HepG2 (cell line): ENCODE measurements at regions not wholly inside any gene's neighbourhood (a gene's known extent, or its start where the extent isn't known, plus 50 kb on each side); places are given as distances from the start of the nearest gene placed in this dataset.
A peak's percentile ranks its signal among the peaks of the same experiment; 100 is the strongest.
"Not testable (repeated sequence)": the region's sequence is repeated elsewhere in the genome, so short reads cannot be mapped to it uniquely, and the experiment has no call there.

Source experiments
- ATAC-seq: fragments of 200-7000 bp; cut with Tn5 transposase; 3 replicates; pipeline ENCODE4 v1.9.1; 2020; ENCODE audit warnings: mild to moderate bottlenecking, moderate library complexity
- BruUV-seq: library from RNA; stranded (reverse); fragments of 400-500 nt; replicated peaks from 2 replicates; lab custom pipeline; 2021; lab: Mats Ljungman, UMichigan
- CTCF ChIA-PET: fragments of 300-600 bp; formaldehyde crosslinking; extraction: SDS; loops from one replicate; lab custom pipeline; 2021; ENCODE audit warnings: low total read pairs, inconsistent platforms, low intra/inter-chr PET ratio; lab: Yijun Ruan, JAX
- POLR2A ChIA-PET: fragments of 350-600 bp; sonication (Branson Sonifier 250); formaldehyde crosslinking; loops from one replicate; lab custom pipeline; 2020; ENCODE audit warnings: antibody characterized with exemption, inconsistent platforms; lab: Yijun Ruan, JAX
- DNase-seq: peaks from one replicate; pipeline ENCODE4 v3.0.0-alpha.2; 2015; ENCODE audit warnings: low spot score
- FAIRE-seq: peaks from 3 replicates; lab custom pipeline; 2011; peaks lifted over from hg19 to GRCh38; lab: Jason Lieb, UNC
- H2AFZ ChIP-seq: one replicate; pipeline ENCODE4 v1.6.1; 2011; ENCODE audit warnings: low read length, inconsistent platforms
- H3K27ac ChIP-seq: fragments of 300-600 bp; 3 replicates; pipeline ENCODE4 v1.8.0; 2011; ENCODE audit warnings: mixed run types, mild to moderate bottlenecking, mixed read lengths, low read length, inconsistent platforms; ENCODE audit not compliant: insufficient read depth; ENCODE audit errors: extremely low read length
- H3K27me3 ChIP-seq, 2 experiments: fragments of 200-600 bp in 1 of 2; 2 replicates in 1 of 2; 3 replicates in 1 of 2; pipeline versions ENCODE4 v1.6.0 to v1.8.0; 2011; ENCODE audit warnings: low read length in 2 of 2, mild to moderate bottlenecking in 2 of 2, moderate library complexity in 2 of 2, inconsistent platforms in 1 of 2; ENCODE audit not compliant: insufficient read depth in 2 of 2, control insufficient read depth in 1 of 2
- H3K36me3 ChIP-seq, 2 experiments: fragments of 200-600 bp in 1 of 2; replicated peaks in 1 of 2; 2 replicates in 1 of 2; 3 replicates in 1 of 2; pipeline versions ENCODE4 v1.5.1 to v1.8.0; 2011; ENCODE audit warnings: low read length in 2 of 2, inconsistent platforms in 1 of 2; ENCODE audit not compliant: insufficient read depth in 2 of 2, control insufficient read depth in 1 of 2
- H3K4me1 ChIP-seq: 2 replicates; pipeline ENCODE4 v1.5.1; 2012; ENCODE audit warnings: low read length, inconsistent platforms; ENCODE audit not compliant: insufficient read depth
- H3K4me2 ChIP-seq: 2 replicates; pipeline ENCODE4 v1.6.0; 2011; ENCODE audit warnings: low read depth, low read length, inconsistent platforms
- H3K4me3 ChIP-seq, 3 experiments: fragments of 200-600 bp in 1 of 3; sonication (generic), shearing (Covaris generic) in 1 of 3; replicated peaks in 1 of 3; 2 replicates each; pipeline ENCODE4 v1.5.1; 2011 to 2016; ENCODE audit warnings: low read length in 3 of 3, inconsistent platforms in 2 of 3, low read depth in 2 of 3, mild to moderate bottlenecking in 2 of 3, control low read depth in 1 of 3, mixed read lengths in 1 of 3; ENCODE audit not compliant: insufficient read depth in 1 of 3
- H3K79me2 ChIP-seq: one replicate; pipeline ENCODE4 v1.6.1; 2011; ENCODE audit warnings: low read length, inconsistent platforms; ENCODE audit not compliant: insufficient read depth
- H3K9ac ChIP-seq: 2 replicates; pipeline ENCODE4 v1.6.0; 2011; ENCODE audit warnings: mild to moderate bottlenecking, low read depth, low read length, inconsistent platforms; ENCODE audit not compliant: insufficient read depth
- H3K9me3 ChIP-seq: 2 replicates; pipeline ENCODE4 v1.5.1; 2012; ENCODE audit warnings: mild to moderate bottlenecking, low read length
- H4K20me1 ChIP-seq: 2 replicates; pipeline ENCODE4 v1.6.0; 2011; ENCODE audit warnings: inconsistent platforms, mild to moderate bottlenecking, low read length, moderate library complexity; ENCODE audit not compliant: insufficient read depth
- CTCF ChIP-seq: sonication (generic); formaldehyde crosslinking; IDR thresholded peaks from 2 replicates; pipeline ENCODE4 v1.5.0; 2020; ENCODE audit warnings: mild to moderate bottlenecking, missing genetic modification reagents, moderate library complexity
- KLF13 ChIP-seq: sonication (generic); formaldehyde crosslinking; IDR thresholded peaks from 2 replicates; pipeline ENCODE4 v1.4.0; 2020; ENCODE audit warnings: mild to moderate bottlenecking, missing genetic modification reagents
- SMC3 ChIP-seq: IDR thresholded peaks from 2 replicates; pipeline ENCODE4 v1.6.1; 2011; ENCODE audit warnings: low read length, improper control_type of control experiment
- STAG1 ChIP-seq: sonication (generic); formaldehyde crosslinking; IDR thresholded peaks from 2 replicates; pipeline ENCODE4 v1.4.0; 2020; ENCODE audit warnings: missing genetic modification reagents
- WGBS: methylation state at CpG from one replicate; pipeline ENCODE4 v1.1.6; 2017; ENCODE audit warnings: low lambda C conversion rate; 5-methylcytosine and 5-hydroxymethylcytosine counted together
- in situ Hi-C: cut with HindIII; loops from 2 replicates; pipeline ENCODE4 v1.10.0; 2017; ENCODE audit warnings: low pct_unique_long_range_greater_than_20kb; ENCODE audit not compliant: extremely low pct_ligation_motif_present
- intact Hi-C: fragments of 100-400 bp; cut with micrococcal nuclease; formaldehyde crosslinking; loops from one replicate; pipeline ENCODE4 v1.10.0; 2022; ENCODE audit not compliant: unreplicated experiment

- POLR2A ChIA-PET, H3K4me1 ChIP-seq, intact Hi-C loops, DNase-seq, H3K4me2 ChIP-seq, H3K79me2 ChIP-seq, H3K27me3 ChIP-seq, ATAC-seq, H2AFZ ChIP-seq, BruUV-seq, H3K27ac ChIP-seq, H3K9me3 ChIP-seq, H4K20me1 ChIP-seq, FAIRE-seq, H3K36me3 ChIP-seq, H3K4me3 ChIP-seq, in situ Hi-C loops, H3K9ac ChIP-seq: not testable (repeated sequence)
- WGBS = 31% methylated on average over 5 of the region's 5 CpGs
- CTCF ChIA-PET = interaction anchor here (1.0 to 1.3 kb wide), 2 partner anchors 166 to 217 kb away, joined by 3 to 4 read pairs; no protein-coding TSS in a partner anchor
Measured at GRCh38 chr2:181737302-181737701, 57.0 kb upstream of the NEUROD1 start.

GRCh38 chr2:181738074-181738473 lies 57.8 kb upstream of the NEUROD1 start:
- Histone ChIP-seq H3K27ac (no peak overlapping the region), H3K4me1 (peaks cover 6% of the 10 kb centered on the region)
- FAIRE-seq = no peak
- TF ChIP-seq CTCF = peak; percentile 44
- TF ChIP-seq STAG1 (CRISPR knock-in tag) = peak; percentile 70
- TF ChIP-seq SMC3 = peak; percentile 42; the same call in 1 of the 2 replicates
- TF ChIP-seq KLF13 (CRISPR knock-in tag) = no peak
- TF ChIP-seq, all 625 proteins: peak for 3
- Histone ChIP-seq H4K20me1 (no peaks in the 10 kb centered on the region), H3K4me2 (no peak overlapping the region), H3K79me2 (no peaks in the 10 kb centered on the region), H2AFZ (no peak overlapping the region), H3K36me3 (no peaks in the 10 kb centered on the region), H3K27me3 (no peaks in the 10 kb centered on the region), H3K9me3 (no peaks in the 10 kb centered on the region), H3K4me3 (no peak overlapping the region), H3K9ac (no peak overlapping the region)
- no TSS peak for BruUV-seq
- no peak for DNase-seq
- CTCF ChIA-PET = interaction anchor here (1.0 to 1.3 kb wide), 2 partner anchors 166 to 216 kb away, joined by 3 to 4 read pairs; no protein-coding TSS in a partner anchor
- 0% methylated on average over 2 of the region's 2 CpGs for WGBS
- in situ Hi-C loops (no loop called here), intact Hi-C loops (loop anchor here (1.0 kb wide), 2 partner anchors 216 to 339 kb away; no protein-coding TSS in a partner anchor)
- POLR2A ChIA-PET = no interaction called here
- peak; percentile 83 for ATAC-seq
